GM23338 (cell line): ENCODE measurements at regions not wholly inside any gene's neighbourhood (a gene's known extent, or its start where the extent isn't known, plus 50 kb on each side); places are given as distances from the start of the nearest gene placed in this dataset.

ENCODE experiments used
- ATAC-seq: fragments of 200-7000 bp; cut with Tn5 transposase; 3 replicates; pipeline ENCODE4 v1.9.1; 2020
- DNase-seq: peaks from one replicate; pipeline ENCODE4 v3.0.0-alpha.2; 2015; ENCODE audit warnings: low spot score
- H2AFZ ChIP-seq: fragments of 200-600 bp; sonication (generic); 2 replicates; pipeline ENCODE4 v1.8.0; 2016; ENCODE audit warnings: antibody characterized with exemption, mild to moderate bottlenecking, moderate library complexity
- H3F3A ChIP-seq: fragments of 200-600 bp; sonication (generic); replicated peaks from 2 replicates; pipeline ENCODE4 v1.8.0; 2017; ENCODE audit warnings: antibody characterized with exemption, mixed run types, low read depth
- H3K27ac ChIP-seq: fragments of 200-600 bp; sonication (generic); 2 replicates; pipeline ENCODE4 v1.6.1; 2016; ENCODE audit warnings: low read depth
- H3K27me3 ChIP-seq: fragments of 200-600 bp; sonication (generic); 2 replicates; pipeline ENCODE4 v1.8.0; 2016; ENCODE audit warnings: mild to moderate bottlenecking, mixed run types, moderate library complexity; ENCODE audit not compliant: insufficient read depth
- H3K36me3 ChIP-seq: fragments of 200-600 bp; sonication (generic); 2 replicates; pipeline ENCODE4 v1.8.0; 2016; ENCODE audit warnings: mild to moderate bottlenecking; ENCODE audit not compliant: insufficient read depth
- H3K4me1 ChIP-seq: fragments of 200-600 bp; sonication (generic); 2 replicates; pipeline ENCODE4 v1.8.0; 2016; ENCODE audit warnings: mild to moderate bottlenecking, moderate library complexity; ENCODE audit not compliant: insufficient read depth
- H3K4me2 ChIP-seq: fragments of 200-600 bp; sonication (generic); 2 replicates; pipeline ENCODE4 v1.7.1; 2017; ENCODE audit warnings: mixed run types
- H3K4me3 ChIP-seq: fragments of 200-600 bp; sonication (generic); 2 replicates; pipeline ENCODE4 v1.6.1; 2016; ENCODE audit warnings: mixed run types
- H3K79me2 ChIP-seq: fragments of 200-600 bp; sonication (generic); replicated peaks from 2 replicates; pipeline ENCODE4 v1.8.0; 2017; ENCODE audit warnings: mild to moderate bottlenecking; ENCODE audit not compliant: insufficient read depth
- H3K9me2 ChIP-seq: fragments of 200-600 bp; sonication (generic); 2 replicates; pipeline ENCODE4 v1.8.0; 2017; ENCODE audit not compliant: insufficient read depth
- H4K20me1 ChIP-seq: fragments of 200-600 bp; sonication (generic); replicated peaks from 2 replicates; pipeline ENCODE4 v1.8.0; 2017; ENCODE audit warnings: mild to moderate bottlenecking; ENCODE audit not compliant: insufficient read depth
- H3K27ac Mint-ChIP-seq: 2 replicates; pipeline ENCODE4 v1.8.0; 2020; ENCODE audit warnings: inconsistent platforms, mild to moderate bottlenecking, moderate library complexity, mixed read lengths
- H3K27me3 Mint-ChIP-seq: 3 replicates; pipeline ENCODE4 v1.8.0; 2022; ENCODE audit warnings: low read depth, mild to moderate bottlenecking, moderate library complexity, mixed read lengths, inconsistent platforms; ENCODE audit not compliant: insufficient read depth, poor library complexity
- H3K36me3 Mint-ChIP-seq: 3 replicates; pipeline ENCODE4 v1.8.0; 2021; ENCODE audit warnings: low read depth, mild to moderate bottlenecking, inconsistent platforms, moderate library complexity, mixed read lengths
- H3K4me1 Mint-ChIP-seq: 3 replicates; pipeline ENCODE4 v1.8.0; 2020; ENCODE audit warnings: mild to moderate bottlenecking, inconsistent platforms, mixed read lengths
- H3K4me3 Mint-ChIP-seq: 3 replicates; pipeline ENCODE4 v1.8.0; 2021; ENCODE audit warnings: moderate library complexity, mild to moderate bottlenecking, inconsistent platforms, mixed read lengths
- H3K9me3 Mint-ChIP-seq: 3 replicates; pipeline ENCODE4 v1.8.0; 2020; ENCODE audit warnings: moderate library complexity, mild to moderate bottlenecking, inconsistent platforms, mixed read lengths
- CREB1 ChIP-seq: fragments of 250-450 bp; sonication (Bioruptor Pico); IDR thresholded peaks from 2 replicates; pipeline ENCODE4 v1.5.0; 2020; ENCODE audit warnings: low read depth, mild to moderate bottlenecking, moderate library complexity
- EZH2 ChIP-seq: fragments of 200-600 bp; sonication (generic); IDR thresholded peaks from one replicate; pipeline ENCODE4 v1.8.0; 2017; ENCODE audit warnings: antibody characterized with exemption, mild to moderate bottlenecking, low read depth; ENCODE audit not compliant: unreplicated experiment
- EZH2phosphoT487 ChIP-seq: fragments of 200-600 bp; sonication (generic); IDR thresholded peaks from one replicate; pipeline ENCODE4 v1.8.1; 2018; ENCODE audit warnings: antibody characterized with exemption; ENCODE audit not compliant: unreplicated experiment
- JUNB ChIP-seq: IDR thresholded peaks from one replicate; pipeline ENCODE4 v1.6.1; 2016; ENCODE audit warnings: antibody characterized with exemption; ENCODE audit not compliant: unreplicated experiment
- NANOG ChIP-seq: IDR thresholded peaks from 2 replicates; pipeline ENCODE4 v1.6.1; 2016; ENCODE audit warnings: antibody characterized with exemption, borderline replicate concordance
- POLR2AphosphoS5 ChIP-seq: IDR thresholded peaks from 2 replicates; pipeline ENCODE4 v1.6.1; 2016; ENCODE audit warnings: antibody characterized with exemption, low read depth
- STAT1 ChIP-seq: IDR thresholded peaks from one replicate; pipeline ENCODE4 v1.6.1; 2016; ENCODE audit warnings: antibody characterized with exemption; ENCODE audit not compliant: unreplicated experiment
- ZNF114 ChIP-seq: fragments of 250-450 bp; sonication (Bioruptor Pico); IDR thresholded peaks from 2 replicates; pipeline ENCODE4 v1.5.0; 2020; ENCODE audit warnings: mild to moderate bottlenecking, moderate library complexity
- ZNF331 ChIP-seq: fragments of 250-450 bp; sonication (Bioruptor Pico); IDR thresholded peaks from 2 replicates; pipeline ENCODE4 v1.5.0; 2020; ENCODE audit warnings: low read depth, mild to moderate bottlenecking, moderate library complexity
- TF ChIP-seq, protein P1 (sequence below): IDR thresholded peaks from 2 replicates; pipeline ENCODE4 v1.6.1; 2016; ENCODE audit warnings: antibody characterized with exemption
- TF ChIP-seq, protein P2 (sequence below): fragments of 250-450 bp; sonication (Bioruptor Pico); IDR thresholded peaks from 2 replicates; pipeline ENCODE4 v1.5.0; 2020; ENCODE audit warnings: mild to moderate bottlenecking, moderate library complexity
- TF ChIP-seq, protein P3 (sequence below): IDR thresholded peaks from one replicate; pipeline ENCODE4 v1.6.1; 2018; ENCODE audit warnings: antibody characterized with exemption; ENCODE audit not compliant: unreplicated experiment
- TF ChIP-seq, protein P4 (sequence below), 2 experiments: fragments of 200-600 bp in 1 of 2; sonication (generic) in 1 of 2; conservative IDR thresholded peaks; 2 replicates each; pipeline versions ENCODE4 v1.5.1 to v1.6.1; 2016 to 2017; ENCODE audit warnings: antibody characterized with exemption in 2 of 2, low read depth in 2 of 2, mild to moderate bottlenecking in 2 of 2, moderate library complexity in 1 of 2

DNA sequence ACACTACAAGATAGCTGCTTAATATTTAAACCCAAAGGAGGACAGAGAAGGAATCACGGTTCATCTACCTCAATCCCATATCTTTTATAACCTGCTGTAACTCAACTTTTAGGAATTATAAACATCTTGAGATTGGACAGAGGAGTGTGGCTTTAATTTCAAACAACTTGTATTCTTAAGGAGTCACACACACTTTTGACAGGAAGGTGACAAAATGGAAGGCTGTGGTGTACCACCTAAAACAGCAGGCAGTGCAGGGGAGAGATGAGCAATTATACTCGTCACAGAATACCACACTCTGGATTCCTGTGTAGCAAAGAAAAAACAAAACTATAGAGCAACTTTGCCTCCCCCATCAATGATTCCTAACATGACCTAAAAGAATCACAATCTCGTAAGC, 194.8 kb downstream of the ZEB2 start:
- peaks cover 6% of the 10 kb centered on the region; the same call in 1 of the 2 replicates for H3K4me1 ChIP-seq
- no peaks in the 10 kb centered on the region for H3F3A ChIP-seq
- no peak overlapping the region for H3K4me2 ChIP-seq
- ATAC-seq (no peak), DNase-seq (no peak)
- peaks cover 1% of the 10 kb centered on the region; the same call in 1 of the 2 replicates for H3K27me3 ChIP-seq
- no peak overlapping the region for H2AFZ ChIP-seq
- no peaks in the 10 kb centered on the region; the same call in 2 of the 3 replicates for H3K9me3 Mint-ChIP-seq
- H3K4me3 Mint-ChIP-seq: no peak overlapping the region
- peaks cover 59% of the 10 kb centered on the region for H3K79me2 ChIP-seq
- no peaks in the 10 kb centered on the region for H3K27me3 Mint-ChIP-seq
- TF ChIP-seq EZH2phosphoT487 (no peak), EZH2 (no peak), POLR2AphosphoS5 (no peak), CREB1 (no peak), NANOG (no peak), STAT1 (no peak), JUNB (no peak), ZNF331 (CRISPR knock-in tag) (no peak), ZNF114 (CRISPR knock-in tag) (no peak)
- TF ChIP-seq, protein P1, sequence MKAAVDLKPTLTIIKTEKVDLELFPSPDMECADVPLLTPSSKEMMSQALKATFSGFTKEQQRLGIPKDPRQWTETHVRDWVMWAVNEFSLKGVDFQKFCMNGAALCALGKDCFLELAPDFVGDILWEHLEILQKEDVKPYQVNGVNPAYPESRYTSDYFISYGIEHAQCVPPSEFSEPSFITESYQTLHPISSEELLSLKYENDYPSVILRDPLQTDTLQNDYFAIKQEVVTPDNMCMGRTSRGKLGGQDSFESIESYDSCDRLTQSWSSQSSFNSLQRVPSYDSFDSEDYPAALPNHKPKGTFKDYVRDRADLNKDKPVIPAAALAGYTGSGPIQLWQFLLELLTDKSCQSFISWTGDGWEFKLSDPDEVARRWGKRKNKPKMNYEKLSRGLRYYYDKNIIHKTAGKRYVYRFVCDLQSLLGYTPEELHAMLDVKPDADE: no peak
- TF ChIP-seq, protein P2, sequence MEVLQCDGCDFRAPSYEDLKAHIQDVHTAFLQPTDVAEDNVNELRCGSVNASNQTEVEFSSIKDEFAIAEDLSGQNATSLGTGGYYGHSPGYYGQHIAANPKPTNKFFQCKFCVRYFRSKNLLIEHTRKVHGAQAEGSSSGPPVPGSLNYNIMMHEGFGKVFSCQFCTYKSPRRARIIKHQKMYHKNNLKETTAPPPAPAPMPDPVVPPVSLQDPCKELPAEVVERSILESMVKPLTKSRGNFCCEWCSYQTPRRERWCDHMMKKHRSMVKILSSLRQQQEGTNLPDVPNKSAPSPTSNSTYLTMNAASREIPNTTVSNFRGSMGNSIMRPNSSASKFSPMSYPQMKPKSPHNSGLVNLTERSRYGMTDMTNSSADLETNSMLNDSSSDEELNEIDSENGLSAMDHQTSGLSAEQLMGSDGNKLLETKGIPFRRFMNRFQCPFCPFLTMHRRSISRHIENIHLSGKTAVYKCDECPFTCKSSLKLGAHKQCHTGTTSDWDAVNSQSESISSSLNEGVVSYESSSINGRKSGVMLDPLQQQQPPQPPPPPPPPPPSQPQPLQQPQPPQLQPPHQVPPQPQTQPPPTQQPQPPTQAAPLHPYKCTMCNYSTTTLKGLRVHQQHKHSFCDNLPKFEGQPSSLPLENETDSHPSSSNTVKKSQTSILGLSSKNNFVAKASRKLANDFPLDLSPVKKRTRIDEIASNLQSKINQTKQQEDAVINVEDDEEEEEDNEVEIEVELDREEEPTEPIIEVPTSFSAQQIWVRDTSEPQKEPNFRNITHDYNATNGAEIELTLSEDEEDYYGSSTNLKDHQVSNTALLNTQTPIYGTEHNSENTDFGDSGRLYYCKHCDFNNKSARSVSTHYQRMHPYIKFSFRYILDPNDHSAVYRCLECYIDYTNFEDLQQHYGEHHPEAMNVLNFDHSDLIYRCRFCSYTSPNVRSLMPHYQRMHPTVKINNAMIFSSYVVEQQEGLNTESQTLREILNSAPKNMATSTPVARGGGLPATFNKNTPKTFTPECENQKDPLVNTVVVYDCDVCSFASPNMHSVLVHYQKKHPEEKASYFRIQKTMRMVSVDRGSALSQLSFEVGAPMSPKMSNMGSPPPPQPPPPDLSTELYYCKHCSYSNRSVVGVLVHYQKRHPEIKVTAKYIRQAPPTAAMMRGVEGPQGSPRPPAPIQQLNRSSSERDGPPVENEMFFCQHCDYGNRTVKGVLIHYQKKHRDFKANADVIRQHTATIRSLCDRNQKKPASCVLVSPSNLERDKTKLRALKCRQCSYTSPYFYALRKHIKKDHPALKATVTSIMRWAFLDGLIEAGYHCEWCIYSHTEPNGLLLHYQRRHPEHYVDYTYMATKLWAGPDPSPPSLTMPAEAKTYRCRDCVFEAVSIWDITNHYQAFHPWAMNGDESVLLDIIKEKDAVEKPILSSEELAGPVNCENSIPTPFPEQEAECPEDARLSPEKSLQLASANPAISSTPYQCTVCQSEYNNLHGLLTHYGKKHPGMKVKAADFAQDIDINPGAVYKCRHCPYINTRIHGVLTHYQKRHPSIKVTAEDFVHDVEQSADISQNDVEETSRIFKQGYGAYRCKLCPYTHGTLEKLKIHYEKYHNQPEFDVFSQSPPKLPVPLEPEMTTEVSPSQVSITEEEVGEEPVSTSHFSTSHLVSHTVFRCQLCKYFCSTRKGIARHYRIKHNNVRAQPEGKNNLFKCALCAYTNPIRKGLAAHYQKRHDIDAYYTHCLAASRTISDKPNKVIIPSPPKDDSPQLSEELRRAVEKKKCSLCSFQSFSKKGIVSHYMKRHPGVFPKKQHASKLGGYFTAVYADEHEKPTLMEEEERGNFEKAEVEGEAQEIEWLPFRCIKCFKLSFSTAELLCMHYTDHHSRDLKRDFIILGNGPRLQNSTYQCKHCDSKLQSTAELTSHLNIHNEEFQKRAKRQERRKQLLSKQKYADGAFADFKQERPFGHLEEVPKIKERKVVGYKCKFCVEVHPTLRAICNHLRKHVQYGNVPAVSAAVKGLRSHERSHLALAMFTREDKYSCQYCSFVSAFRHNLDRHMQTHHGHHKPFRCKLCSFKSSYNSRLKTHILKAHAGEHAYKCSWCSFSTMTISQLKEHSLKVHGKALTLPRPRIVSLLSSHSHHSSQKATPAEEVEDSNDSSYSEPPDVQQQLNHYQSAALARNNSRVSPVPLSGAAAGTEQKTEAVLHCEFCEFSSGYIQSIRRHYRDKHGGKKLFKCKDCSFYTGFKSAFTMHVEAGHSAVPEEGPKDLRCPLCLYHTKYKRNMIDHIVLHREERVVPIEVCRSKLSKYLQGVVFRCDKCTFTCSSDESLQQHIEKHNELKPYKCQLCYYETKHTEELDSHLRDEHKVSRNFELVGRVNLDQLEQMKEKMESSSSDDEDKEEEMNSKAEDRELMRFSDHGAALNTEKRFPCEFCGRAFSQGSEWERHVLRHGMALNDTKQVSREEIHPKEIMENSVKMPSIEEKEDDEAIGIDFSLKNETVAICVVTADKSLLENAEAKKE (CRISPR knock-in tag): no peak
- TF ChIP-seq, protein P3, sequence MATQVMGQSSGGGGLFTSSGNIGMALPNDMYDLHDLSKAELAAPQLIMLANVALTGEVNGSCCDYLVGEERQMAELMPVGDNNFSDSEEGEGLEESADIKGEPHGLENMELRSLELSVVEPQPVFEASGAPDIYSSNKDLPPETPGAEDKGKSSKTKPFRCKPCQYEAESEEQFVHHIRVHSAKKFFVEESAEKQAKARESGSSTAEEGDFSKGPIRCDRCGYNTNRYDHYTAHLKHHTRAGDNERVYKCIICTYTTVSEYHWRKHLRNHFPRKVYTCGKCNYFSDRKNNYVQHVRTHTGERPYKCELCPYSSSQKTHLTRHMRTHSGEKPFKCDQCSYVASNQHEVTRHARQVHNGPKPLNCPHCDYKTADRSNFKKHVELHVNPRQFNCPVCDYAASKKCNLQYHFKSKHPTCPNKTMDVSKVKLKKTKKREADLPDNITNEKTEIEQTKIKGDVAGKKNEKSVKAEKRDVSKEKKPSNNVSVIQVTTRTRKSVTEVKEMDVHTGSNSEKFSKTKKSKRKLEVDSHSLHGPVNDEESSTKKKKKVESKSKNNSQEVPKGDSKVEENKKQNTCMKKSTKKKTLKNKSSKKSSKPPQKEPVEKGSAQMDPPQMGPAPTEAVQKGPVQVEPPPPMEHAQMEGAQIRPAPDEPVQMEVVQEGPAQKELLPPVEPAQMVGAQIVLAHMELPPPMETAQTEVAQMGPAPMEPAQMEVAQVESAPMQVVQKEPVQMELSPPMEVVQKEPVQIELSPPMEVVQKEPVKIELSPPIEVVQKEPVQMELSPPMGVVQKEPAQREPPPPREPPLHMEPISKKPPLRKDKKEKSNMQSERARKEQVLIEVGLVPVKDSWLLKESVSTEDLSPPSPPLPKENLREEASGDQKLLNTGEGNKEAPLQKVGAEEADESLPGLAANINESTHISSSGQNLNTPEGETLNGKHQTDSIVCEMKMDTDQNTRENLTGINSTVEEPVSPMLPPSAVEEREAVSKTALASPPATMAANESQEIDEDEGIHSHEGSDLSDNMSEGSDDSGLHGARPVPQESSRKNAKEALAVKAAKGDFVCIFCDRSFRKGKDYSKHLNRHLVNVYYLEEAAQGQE: no peak
- TF ChIP-seq, protein P4, sequence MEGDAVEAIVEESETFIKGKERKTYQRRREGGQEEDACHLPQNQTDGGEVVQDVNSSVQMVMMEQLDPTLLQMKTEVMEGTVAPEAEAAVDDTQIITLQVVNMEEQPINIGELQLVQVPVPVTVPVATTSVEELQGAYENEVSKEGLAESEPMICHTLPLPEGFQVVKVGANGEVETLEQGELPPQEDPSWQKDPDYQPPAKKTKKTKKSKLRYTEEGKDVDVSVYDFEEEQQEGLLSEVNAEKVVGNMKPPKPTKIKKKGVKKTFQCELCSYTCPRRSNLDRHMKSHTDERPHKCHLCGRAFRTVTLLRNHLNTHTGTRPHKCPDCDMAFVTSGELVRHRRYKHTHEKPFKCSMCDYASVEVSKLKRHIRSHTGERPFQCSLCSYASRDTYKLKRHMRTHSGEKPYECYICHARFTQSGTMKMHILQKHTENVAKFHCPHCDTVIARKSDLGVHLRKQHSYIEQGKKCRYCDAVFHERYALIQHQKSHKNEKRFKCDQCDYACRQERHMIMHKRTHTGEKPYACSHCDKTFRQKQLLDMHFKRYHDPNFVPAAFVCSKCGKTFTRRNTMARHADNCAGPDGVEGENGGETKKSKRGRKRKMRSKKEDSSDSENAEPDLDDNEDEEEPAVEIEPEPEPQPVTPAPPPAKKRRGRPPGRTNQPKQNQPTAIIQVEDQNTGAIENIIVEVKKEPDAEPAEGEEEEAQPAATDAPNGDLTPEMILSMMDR (conservative IDR thresholded peaks at IDR 0.05; ENCODE audit: low read depth in 2 of 2): no peak
- H4K20me1 ChIP-seq: no peaks in the 10 kb centered on the region
- H3K9me2 ChIP-seq: 0 out of 2 replicates have a peak, but pooled peaks cover 2% of the 10 kb centered on the region
- H3K36me3 Mint-ChIP-seq: no peaks in the 10 kb centered on the region; the same call in 1 of the 3 replicates
- H3K27ac Mint-ChIP-seq: no peak overlapping the region
- H3K4me1 Mint-ChIP-seq: peaks cover 13% of the 10 kb centered on the region
- no peak overlapping the region for H3K4me3 ChIP-seq
- H3K27ac ChIP-seq: no peak overlapping the region
- H3K36me3 ChIP-seq: no peaks in the 10 kb centered on the region
